ENCODE measurements at regions not wholly inside any gene's neighbourhood (a gene's known extent, or its start where the extent isn't known, plus 50 kb on each side); places are given as distances from the start of the nearest gene placed in this dataset.

GRCh38 chr3:150220799-150221198 lies 187.3 kb upstream of the TSC22D2 start:
- no peak for TF ChIP-seq SUZ12 (IDR thresholded peaks at IDR 0.05; ENCODE audit: extremely low read depth, insufficient read depth, insufficient read length)
- no peak for TF ChIP-seq YY1 (IDR thresholded peaks at IDR 0.05; ENCODE audit: insufficient read depth, insufficient read length)

All from NT2/D1 (cell line).